HG03097 (cell line): ENCODE measurements at regions not wholly inside any gene's neighbourhood (a gene's known extent, or its start where the extent isn't known, plus 50 kb on each side); places are given as distances from the start of the nearest gene placed in this dataset.
"Not testable (repeated sequence)": the region's sequence is repeated elsewhere in the genome, so short reads cannot be mapped to it uniquely, and the experiment has no call there.

ENCODE experiments used
- ATAC-seq: cut with Tn5 transposase; IDR thresholded peaks from one replicate; pipeline ENCODE4 v1.9.1; 2021; ENCODE audit not compliant: unreplicated experiment, low FRiP score

GRCh38 chr1:213324859-213325258 is 273.8 kb downstream of the RPS6KC1 start:
- ATAC-seq: no peak

GRCh38 chr1:213325482-213325881 is 274.4 kb downstream of the RPS6KC1 start:
- ATAC-seq: no peak

DNA sequence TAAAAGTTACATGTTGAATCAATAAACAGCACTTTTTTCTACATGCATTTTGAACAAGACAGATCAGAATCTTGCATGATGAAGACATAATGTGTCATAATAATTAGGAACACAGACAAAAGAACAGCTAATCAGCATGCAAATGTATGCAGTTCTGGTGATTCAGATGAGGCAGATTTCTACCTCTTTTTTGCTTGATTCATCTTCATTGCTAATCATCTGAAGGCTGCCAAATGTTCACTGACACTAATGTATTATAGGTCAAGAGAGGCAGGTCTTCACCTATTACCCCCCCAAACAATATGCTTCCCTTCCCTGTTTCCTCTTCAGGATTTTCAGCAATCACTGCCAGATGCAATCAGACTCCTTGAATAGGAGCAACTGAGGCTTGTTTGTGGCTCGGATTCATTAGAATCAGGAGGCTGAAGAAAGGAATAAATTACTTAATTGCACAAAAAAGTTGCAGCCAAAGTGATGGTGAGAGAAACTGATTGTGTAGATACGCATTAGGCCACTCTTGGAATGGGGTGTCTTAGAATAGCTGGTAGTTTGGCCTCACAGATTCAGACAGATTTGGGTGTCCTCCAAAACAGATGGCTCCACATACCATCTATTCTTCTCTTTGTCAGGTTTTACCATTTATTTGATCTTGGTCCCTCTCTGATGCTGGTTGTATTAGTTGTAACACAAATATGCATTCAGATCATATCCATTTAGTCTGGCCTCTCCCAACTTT is 275.4 kb downstream of the RPS6KC1 start:
- no peak for ATAC-seq

GRCh38 chr1:213327017-213327667 is 276.1 kb downstream of the RPS6KC1 start:
- no peak for ATAC-seq

DNA sequence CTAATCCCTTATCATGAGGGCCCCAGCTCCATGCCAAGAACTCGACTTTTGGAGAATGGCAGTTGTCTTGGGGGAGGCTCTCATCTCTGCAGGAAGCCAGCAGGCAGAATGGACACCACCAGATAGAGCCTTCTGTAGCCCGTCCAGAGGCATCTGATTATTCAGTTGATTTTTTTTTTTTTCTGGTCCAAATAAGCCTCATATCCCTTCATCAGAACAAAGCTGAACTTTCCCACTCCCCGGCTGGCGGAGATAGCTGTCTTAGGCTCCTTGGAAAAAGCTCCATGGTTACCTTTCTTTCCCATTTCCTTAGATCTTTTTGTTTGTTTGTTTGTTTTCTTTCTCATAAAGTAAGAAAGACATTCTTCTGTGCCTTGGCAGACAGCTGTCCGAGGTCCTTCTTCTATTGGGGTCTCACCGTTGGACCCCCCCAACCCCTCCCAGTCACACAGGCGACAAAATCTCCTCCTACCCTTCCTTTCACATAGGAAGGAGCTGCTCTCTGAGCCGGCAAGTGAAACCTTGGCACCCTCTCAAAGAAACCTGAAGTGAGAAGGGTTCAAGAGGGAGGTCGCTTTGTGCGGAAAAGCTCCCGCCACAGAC is 278.5 kb downstream of the RPS6KC1 start:
- ATAC-seq: no peak

GRCh38 chr1:213330281-213330680 is 279.2 kb downstream of the RPS6KC1 start:
- ATAC-seq: no peak

DNA sequence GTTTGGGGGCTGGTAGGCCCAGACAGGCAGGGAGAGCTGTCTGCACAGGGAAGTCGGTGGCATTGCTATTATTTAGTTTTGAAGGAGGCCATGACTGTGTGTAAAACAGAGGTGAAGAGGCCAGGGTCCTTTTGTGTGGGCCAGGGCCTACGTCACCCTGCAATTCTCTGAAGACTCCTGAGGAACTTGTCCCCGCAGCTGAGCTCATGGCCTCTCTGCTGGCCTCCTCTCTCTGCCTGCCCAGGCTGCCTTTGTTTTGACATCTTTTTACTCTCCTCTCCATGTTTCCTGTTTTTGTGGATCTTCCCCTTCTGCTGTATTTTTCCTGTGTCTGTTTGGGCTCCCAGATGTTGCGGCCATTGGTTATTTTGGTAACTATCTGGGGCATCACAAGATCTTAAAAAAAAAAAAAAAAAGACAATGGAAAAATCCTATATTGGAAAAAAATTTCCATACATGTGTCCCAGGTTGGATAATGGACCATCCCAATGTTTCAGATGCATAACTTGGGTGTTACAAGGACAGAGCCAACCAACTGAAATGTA is 280.7 kb downstream of the RPS6KC1 start:
- no peak for ATAC-seq

GRCh38 chr1:213332491-213332890 is 281.4 kb downstream of the RPS6KC1 start:
- no peak for ATAC-seq

GRCh38 chr1:213333121-213333520 is 282.1 kb downstream of the RPS6KC1 start:
- no peak for ATAC-seq

GRCh38 chr1:213335084-213335483 is 284.0 kb downstream of the RPS6KC1 start:
- ATAC-seq: no peak

DNA sequence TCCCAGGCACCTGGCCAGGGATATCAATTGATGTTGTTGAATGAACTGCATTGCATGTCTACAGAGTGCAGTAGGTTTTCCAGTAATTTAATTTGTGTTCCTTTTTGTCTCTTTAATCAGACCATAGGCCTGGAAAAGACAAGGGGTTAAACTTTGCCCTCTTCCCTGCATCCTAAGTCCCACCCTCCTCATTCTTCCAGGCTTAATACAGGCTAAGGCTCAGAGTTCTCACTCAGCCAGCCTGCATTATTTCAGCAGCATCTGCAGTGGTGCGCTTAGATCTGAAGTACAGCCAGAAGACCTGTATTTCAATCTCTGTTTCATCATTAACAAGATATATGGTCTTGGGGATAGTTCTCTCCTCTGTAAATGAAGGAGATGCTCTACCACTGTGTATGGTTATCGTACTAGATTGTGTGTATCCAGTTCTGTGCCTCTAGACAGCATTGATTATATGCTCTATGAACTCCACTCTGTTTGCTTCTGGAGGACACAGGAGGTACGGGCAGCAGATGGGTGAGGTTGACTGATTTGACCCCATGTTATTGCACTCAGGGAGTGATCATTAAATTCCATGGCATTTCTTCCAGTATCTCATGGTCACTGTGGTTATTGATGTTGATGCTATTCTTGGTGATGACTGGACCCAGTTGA is 286.1 kb downstream of the RPS6KC1 start:
- no peak for ATAC-seq

DNA sequence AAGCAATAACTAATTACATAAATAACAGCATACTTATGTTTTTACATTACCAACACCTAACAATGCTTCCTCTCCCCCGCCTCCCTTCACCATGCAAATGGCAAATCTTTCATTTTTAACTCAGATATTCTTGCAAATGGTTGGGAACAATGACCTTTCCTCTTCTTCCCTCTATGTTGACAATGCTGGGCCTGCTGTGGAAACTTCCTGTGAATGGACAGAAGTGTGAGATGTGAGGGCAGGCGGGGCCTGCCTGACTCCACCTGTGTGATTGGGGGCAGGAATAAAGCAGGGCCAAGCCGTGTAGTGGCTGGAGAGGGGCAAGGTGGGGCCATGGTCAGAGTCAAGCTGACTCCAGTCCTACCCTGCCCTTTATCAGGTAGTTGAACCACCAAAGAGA is 289.6 kb downstream of the RPS6KC1 start:
- ATAC-seq: no peak

DNA sequence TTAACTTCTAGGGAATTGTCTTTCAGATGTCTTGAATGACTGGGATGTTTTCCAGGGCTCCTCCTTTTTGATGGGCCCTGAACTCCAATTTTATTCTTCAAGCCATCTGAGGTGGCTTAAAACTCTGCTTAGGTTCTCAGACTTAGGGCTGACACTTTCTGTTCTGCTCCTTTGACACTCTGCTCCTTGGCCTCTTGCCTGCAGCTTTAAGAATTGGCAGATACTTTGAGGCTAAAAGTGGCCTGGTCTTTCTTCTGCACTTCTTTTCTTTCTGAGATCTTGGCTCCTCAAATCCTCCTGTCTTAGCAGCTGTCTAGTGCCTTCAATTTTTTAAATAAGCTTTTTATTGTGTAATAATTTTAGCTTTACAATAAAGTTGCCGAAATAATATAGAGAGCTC is 294.6 kb downstream of the RPS6KC1 start:
- ATAC-seq: no peak

DNA sequence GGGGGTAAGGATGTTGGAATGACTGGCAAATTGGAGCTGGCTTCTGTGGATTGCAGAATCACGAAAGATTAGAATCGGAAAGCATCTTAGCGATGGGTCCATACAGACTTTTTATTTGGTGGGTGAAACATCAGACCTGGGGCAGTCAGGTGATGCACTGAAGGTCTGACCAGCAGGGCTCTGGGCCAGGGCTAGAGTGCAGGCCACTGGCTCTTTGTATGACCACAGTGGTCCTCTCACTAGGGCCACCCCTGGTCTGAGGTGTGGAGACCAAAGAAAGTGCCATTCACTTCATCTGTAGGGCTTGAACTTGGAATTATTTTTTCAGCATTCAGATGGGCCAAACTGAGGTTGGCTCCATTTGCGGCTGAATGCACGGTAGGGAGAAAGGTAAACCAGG is 306.4 kb downstream of the RPS6KC1 start:
- ATAC-seq: no peak

DNA sequence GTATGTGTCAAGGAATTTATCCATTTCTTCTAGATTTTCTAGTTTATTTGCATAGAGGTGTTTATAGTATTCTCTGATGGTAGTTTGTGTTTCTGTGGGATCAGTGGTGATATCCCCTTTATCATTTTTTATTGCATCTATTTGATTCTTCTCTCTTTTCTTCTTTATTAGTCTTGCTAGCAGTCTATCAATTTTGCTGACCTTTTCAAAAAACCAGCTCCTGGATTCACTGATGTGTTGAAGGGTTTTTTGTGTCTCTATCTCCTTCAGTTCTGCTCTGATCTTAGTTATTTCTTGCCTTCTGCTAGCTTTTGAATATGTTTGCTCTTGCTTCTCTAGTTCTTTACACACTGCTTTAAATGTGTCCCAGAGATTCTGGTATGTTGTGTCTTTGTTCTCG is 307.3 kb downstream of the RPS6KC1 start:
- ATAC-seq: not testable (repeated sequence)

DNA sequence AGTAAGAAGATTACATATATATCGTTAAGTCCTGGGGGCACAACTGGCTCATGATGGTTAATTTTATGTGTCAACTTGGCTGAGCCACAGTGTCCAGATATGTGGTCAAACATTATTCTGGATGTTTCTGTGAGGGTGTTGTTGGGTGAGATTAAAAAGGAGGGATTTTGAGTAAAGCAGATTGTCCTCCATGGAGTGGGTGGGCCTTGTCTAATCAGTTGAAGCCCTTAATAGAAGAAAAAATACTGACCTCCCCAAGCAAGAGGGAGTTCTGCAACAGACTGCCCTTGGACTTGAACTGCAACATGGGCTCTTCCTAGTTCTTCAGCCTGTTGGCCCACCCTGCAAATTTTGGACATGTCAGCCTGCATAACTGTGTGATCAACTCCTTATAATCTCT is 311.6 kb downstream of the RPS6KC1 start:
- ATAC-seq: no peak

- ATAC-seq: no peak
Measured at GRCh38 chr1:213366141-213366831, 315.2 kb downstream of the RPS6KC1 start.

- no peak for ATAC-seq
Measured at GRCh38 chr1:213369465-213369864, 318.4 kb downstream of the RPS6KC1 start.

DNA sequence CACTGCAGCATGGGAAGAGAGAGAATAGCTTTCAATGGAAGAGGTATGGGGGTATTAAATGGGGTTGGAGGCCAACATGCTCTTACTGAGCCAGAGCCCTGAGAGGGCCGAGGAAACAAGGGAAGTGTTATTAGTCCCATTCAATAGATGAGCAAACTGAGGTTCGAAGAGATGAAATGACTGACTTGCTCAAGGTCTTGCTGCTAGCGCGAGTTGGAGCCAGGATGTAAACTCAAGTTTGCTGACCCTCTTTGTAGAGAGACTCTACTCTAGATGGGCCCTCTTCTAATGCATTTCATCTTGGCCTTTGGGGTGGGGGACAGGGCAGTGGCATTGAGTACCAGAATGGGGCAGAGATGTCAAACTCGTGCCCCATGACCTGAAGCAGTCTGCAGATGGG is 319.5 kb downstream of the RPS6KC1 start:
- ATAC-seq: no peak

GRCh38 chr1:213371525-213371846 is 320.4 kb downstream of the RPS6KC1 start:
- ATAC-seq: no peak
